B cell (primary cell): ENCODE measurements at regions not wholly inside any gene's neighbourhood (a gene's known extent, or its start where the extent isn't known, plus 50 kb on each side); places are given as distances from the start of the nearest gene placed in this dataset.

Experiments
- ATAC-seq: fragments of 200-7000 bp; cut with Tn5 transposase; one replicate; pipeline ENCODE4 v1.10.0; 2021; ENCODE audit warnings: low read depth, mild to moderate bottlenecking, moderate number of reproducible peaks, moderate library complexity
- CTCF ChIA-PET: fragments of 350-600 bp; sonication (Branson Sonifier 250); formaldehyde crosslinking; loops from one replicate; lab custom pipeline; 2021; ENCODE audit warnings: antibody characterized with exemption, inconsistent platforms; lab: Charles Lee
- POLR2A ChIA-PET: fragments of 350-600 bp; sonication (Branson Sonifier 250); formaldehyde crosslinking; loops from one replicate; lab custom pipeline; 2021; ENCODE audit warnings: antibody characterized with exemption; lab: Charles Lee
- DNase-seq: peaks from one replicate; pipeline ENCODE4 v3.0.0; 2013
- H2AFZ ChIP-seq: 2 replicates; pipeline ENCODE4 v1.6.1; 2012; ENCODE audit warnings: mild to moderate bottlenecking, low read depth, low read length; ENCODE audit not compliant: insufficient read depth, poor library complexity, severe bottlenecking
- H3K27ac ChIP-seq, 2 donors: 1 replicate in 1 of 2; 2 replicates in 1 of 2; pipeline ENCODE4 v1.5.1; 2012 to 2013; ENCODE audit warnings: low read length in 2 of 2, mild to moderate bottlenecking in 2 of 2, moderate library complexity in 1 of 2
- H3K27me3 ChIP-seq, 4 experiments: fragments of 200-600 bp in 1 of 4; sonication (generic) in 1 of 4; replicated peaks in 1 of 4; 1 replicate in 2 of 4; 2 replicates in 2 of 4; pipeline versions ENCODE4 v1.6.1 to v1.7.0; 2013 to 2016; ENCODE audit warnings: low read length in 3 of 4, mild to moderate bottlenecking in 2 of 4, mixed read lengths in 1 of 4, moderate library complexity in 1 of 4; ENCODE audit not compliant: insufficient read depth in 4 of 4, control insufficient read depth in 3 of 4; ENCODE audit errors: control extremely low read depth in 1 of 4
- H3K36me3 ChIP-seq, 2 experiments: replicated peaks in 1 of 2; 1 replicate in 1 of 2; 2 replicates in 1 of 2; pipeline versions ENCODE4 v1.6.1 to v1.7.1; 2013; ENCODE audit warnings: low read length in 1 of 2; ENCODE audit not compliant: insufficient read depth in 2 of 2, control insufficient read depth in 1 of 2; ENCODE audit errors: control extremely low read depth in 1 of 2, extremely low read depth in 1 of 2
- H3K4me1 ChIP-seq, 2 donors: fragments of 200-600 bp in 1 of 2; sonication (generic) in 1 of 2; 1 replicate in 1 of 2; 2 replicates in 1 of 2; pipeline versions ENCODE4 v1.5.1 to v1.6.1; 2013 to 2017; ENCODE audit warnings: low read length in 2 of 2; ENCODE audit not compliant: control insufficient read depth in 2 of 2, insufficient read depth in 2 of 2
- H3K4me2 ChIP-seq: replicated peaks from 2 replicates; pipeline ENCODE3; 2012; ENCODE audit warnings: mild to moderate bottlenecking, low read depth, low read length; ENCODE audit not compliant: poor library complexity, severe bottlenecking
- H3K4me3 ChIP-seq, 5 experiments: fragments of 200-600 bp in 1 of 5; sonication (generic) in 1 of 5; 1 replicate in 3 of 5; 2 replicates in 2 of 5; pipeline versions ENCODE4 v1.5.1 to v1.7.0; 2011 to 2016; ENCODE audit warnings: low read length in 4 of 5, mild to moderate bottlenecking in 4 of 5, low read depth in 2 of 5, control low read depth in 1 of 5, moderate library complexity in 1 of 5; ENCODE audit not compliant: insufficient read depth in 1 of 5; ENCODE audit errors: control extremely low read depth in 1 of 5, extremely low read depth in 1 of 5
- H3K79me2 ChIP-seq: fragments of 200-600 bp; sonication (generic); one replicate; pipeline ENCODE4 v1.6.0; 2016; ENCODE audit warnings: low read length; ENCODE audit not compliant: control insufficient read depth, insufficient read depth
- H3K9ac ChIP-seq: fragments of 200-600 bp; sonication (generic); 2 replicates; pipeline ENCODE4 v1.6.1; 2017; ENCODE audit warnings: mild to moderate bottlenecking, low read length, moderate library complexity
- H3K9me3 ChIP-seq, 3 donors: one replicate each; pipeline versions ENCODE4 v1.6.1 to v1.7.1; 2013; ENCODE audit warnings: low read length in 2 of 3; ENCODE audit not compliant: control insufficient read depth in 2 of 3, insufficient read depth in 1 of 3; ENCODE audit errors: control extremely low read depth in 1 of 3
- H4K20me1 ChIP-seq: 2 replicates; pipeline ENCODE4 v1.6.0; 2012; ENCODE audit warnings: mild to moderate bottlenecking, low read length; ENCODE audit not compliant: insufficient read depth, control insufficient read depth, poor library complexity, severe bottlenecking
- H3K27ac Mint-ChIP-seq: one replicate; pipeline ENCODE4 v1.8.0; 2021; ENCODE audit warnings: mixed read lengths
- H3K27me3 Mint-ChIP-seq: one replicate; pipeline ENCODE4 v1.8.0; 2021; ENCODE audit warnings: mixed read lengths
- H3K4me1 Mint-ChIP-seq: one replicate; pipeline ENCODE4 v1.8.0; 2021; ENCODE audit warnings: mixed read lengths
- H3K4me3 Mint-ChIP-seq: one replicate; pipeline ENCODE4 v1.8.0; 2021; ENCODE audit warnings: mixed read lengths
- H3K9me3 Mint-ChIP-seq: one replicate; pipeline ENCODE4 v1.8.0; 2022; ENCODE audit warnings: mixed read lengths; ENCODE audit not compliant: insufficient read depth
- CTCF ChIP-seq: fragments of 200-600 bp; IDR thresholded peaks from one replicate; pipeline ENCODE4 v1.8.0; 2022; ENCODE audit warnings: antibody characterized with exemption, mild to moderate bottlenecking
- EZH2 ChIP-seq: IDR thresholded peaks from 2 replicates; pipeline ENCODE4 v1.6.1; 2012; ENCODE audit warnings: borderline replicate concordance, low read depth, mild to moderate bottlenecking, moderate library complexity, low read length; ENCODE audit not compliant: insufficient read depth, poor library complexity, severe bottlenecking
- WGBS: methylation state at CpG from one replicate; pipeline ENCODE4 v1.1.5; 2013; ENCODE audit warnings: missing lambda C conversion rate; ENCODE audit not compliant: insufficient coverage; 5-methylcytosine and 5-hydroxymethylcytosine counted together
- intact Hi-C: fragments of 100-400 bp; cut with micrococcal nuclease; formaldehyde crosslinking; loops from one replicate; pipeline ENCODE4 v1.10.0; 2022

- Histone ChIP-seq H2AFZ (no peak overlapping the region), H3K4me3 (no peak overlapping the region), H3K27ac (no peak overlapping the region), H3K9ac (no peak overlapping the region), H3K4me2 (no peak overlapping the region), H3K4me1 (peaks cover 0 to 2% of the 10 kb centered on the region in 2 donors), H3K27me3 (peaks cover 0 to 4% (median 0%) of the 10 kb centered on the region in 4 experiments), H4K20me1 (no peaks in the 10 kb centered on the region), H3K9me3 (no peaks in the 10 kb centered on the region), H3K79me2 (no peaks in the 10 kb centered on the region), H3K36me3 (no peaks in the 10 kb centered on the region)
- no peaks in the 10 kb centered on the region for H3K9me3 Mint-ChIP-seq
- WGBS = 96% methylated on average over 3 of the region's 5 CpGs
- CTCF ChIA-PET = interaction anchor here (0.7 to 9.7 kb wide), 6 partner anchors 9 to 740 kb away, joined by 3 to 239 read pairs (median 4); no protein-coding TSS in a partner anchor
- POLR2A ChIA-PET = no interaction called here
- H3K27ac Mint-ChIP-seq = no peak overlapping the region
- TF ChIP-seq EZH2 = no peak
- no peak for TF ChIP-seq CTCF
- peaks cover 1% of the 10 kb centered on the region for H3K4me1 Mint-ChIP-seq
- DNase-seq (no peak), ATAC-seq (no peak)
- H3K4me3 Mint-ChIP-seq = no peak overlapping the region
- intact Hi-C loops = loop anchor here (10.0 kb wide), 1 partner anchor 256 kb away; no protein-coding TSS in a partner anchor
- H3K27me3 Mint-ChIP-seq = peaks cover 4% of the 10 kb centered on the region
These were observed 285.8 kb downstream of the COG6 start for GRCh38 chr13:39941236-39941635.

GRCh38 chr13:39941911-39942551 lies 286.6 kb downstream of the COG6 start:
- Mint-ChIP-seq H3K27me3 (peaks cover 4% of the 10 kb centered on the region), H3K9me3 (no peaks in the 10 kb centered on the region), H3K4me3 (no peak overlapping the region), H3K27ac (no peak overlapping the region), H3K4me1 (peaks cover 1% of the 10 kb centered on the region)
- Histone ChIP-seq H3K4me2 (no peak overlapping the region), H3K4me1 (peaks cover 0 to 2% of the 10 kb centered on the region in 2 donors), H3K36me3 (no peaks in the 10 kb centered on the region), H3K4me3 (no peak overlapping the region), H3K9me3 (no peaks in the 10 kb centered on the region), H4K20me1 (no peaks in the 10 kb centered on the region), H3K9ac (no peak overlapping the region), H2AFZ (no peak overlapping the region), H3K27me3 (peaks cover 0 to 4% (median 0%) of the 10 kb centered on the region in 4 experiments), H3K27ac (no peak overlapping the region), H3K79me2 (no peaks in the 10 kb centered on the region)
- CTCF ChIA-PET = interaction anchor here (0.6 to 9.7 kb wide), 39 partner anchors 7 to 835 kb away, joined by 3 to 239 read pairs (median 4); no protein-coding TSS in a partner anchor
- intact Hi-C loops = loop anchor here (1.0 to 10.0 kb wide), 4 partner anchors 127 to 835 kb away; no protein-coding TSS in a partner anchor
- DNase-seq = no peak
- POLR2A ChIA-PET = interaction anchor here (1.3 kb wide), 1 partner anchor 727 kb away, joined by 3 read pairs; no protein-coding TSS in a partner anchor
- TF ChIP-seq CTCF = no peak
- TF ChIP-seq EZH2 = no peak
- no peak for ATAC-seq
- 88% methylated on average over 4 of the region's 8 CpGs for WGBS
